Esophagus squamous epithelium (tissue), 5 donors: ENCODE measurements at regions not wholly inside any gene's neighbourhood (a gene's known extent, or its start where the extent isn't known, plus 50 kb on each side); places are given as distances from the start of the nearest gene placed in this dataset.

Source experiments
- DNase-seq: peaks from one replicate; lab custom pipeline; 2025; lab: John Stamatoyannopoulos, UW
- H3K27ac ChIP-seq, 4 donors: fragments of 200-600 bp; sonication (generic); one replicate each; pipeline ENCODE4 v1.5.1; 2016 to 2019; ENCODE audit warnings: mild to moderate bottlenecking in 1 of 4
- H3K27me3 ChIP-seq, 4 donors: fragments of 200-600 bp; sonication (generic); 1 replicate in 3 of 4; 2 replicates in 1 of 4; pipeline versions ENCODE4 v1.5.1 to v1.6.0; 2017 to 2021; ENCODE audit warnings: antibody characterized with exemption in 1 of 4
- H3K36me3 ChIP-seq, 3 donors: fragments of 200-600 bp; sonication (generic); one replicate each; pipeline ENCODE4 v1.5.1; 2016 to 2019
- H3K4me1 ChIP-seq, 3 donors: fragments of 200-600 bp; sonication (generic); one replicate each; pipeline ENCODE4 v1.5.1; 2017 to 2019
- H3K4me3 ChIP-seq, 4 donors: fragments of 200-600 bp; sonication (generic); 1 replicate in 3 of 4; 2 replicates in 1 of 4; pipeline ENCODE4 v1.5.1; 2016 to 2019; ENCODE audit warnings: mild to moderate bottlenecking in 2 of 4, moderate library complexity in 1 of 4
- H3K9me3 ChIP-seq, 3 donors: fragments of 200-600 bp; sonication (generic); one replicate each; pipeline ENCODE4 v1.5.1; 2016 to 2019
- POLR2A ChIP-seq, 4 donors: fragments of 450-650 bp; IDR thresholded peaks; one replicate each; pipeline ENCODE4 v1.6.1; 2017; ENCODE audit warnings: antibody characterized with exemption in 4 of 4, mild to moderate bottlenecking in 4 of 4, moderate library complexity in 3 of 4
- WGBS, 2 donors: methylation state at CpG; one replicate each; pipeline ENCODE4 v1.1.5; 2018; 5-methylcytosine and 5-hydroxymethylcytosine counted together
- intact Hi-C: fragments of 100-400 bp; cut with DNase I; formaldehyde crosslinking; loops from one replicate; pipeline ENCODE4 v1.15.0; 2022
- TF ChIP-seq, protein P1 (sequence below), 6 experiments: fragments of 450-650 bp in 4 of 6; fragments of 200-600 bp in 2 of 6; sonication (generic) in 2 of 6; IDR thresholded peaks; one replicate each; pipeline ENCODE4 v1.5.1; 2016 to 2019; ENCODE audit warnings: antibody characterized with exemption in 6 of 6, mild to moderate bottlenecking in 4 of 6, moderate library complexity in 4 of 6
- donor health status: DM: yes; HTN: yes; CAD: no.

DNA sequence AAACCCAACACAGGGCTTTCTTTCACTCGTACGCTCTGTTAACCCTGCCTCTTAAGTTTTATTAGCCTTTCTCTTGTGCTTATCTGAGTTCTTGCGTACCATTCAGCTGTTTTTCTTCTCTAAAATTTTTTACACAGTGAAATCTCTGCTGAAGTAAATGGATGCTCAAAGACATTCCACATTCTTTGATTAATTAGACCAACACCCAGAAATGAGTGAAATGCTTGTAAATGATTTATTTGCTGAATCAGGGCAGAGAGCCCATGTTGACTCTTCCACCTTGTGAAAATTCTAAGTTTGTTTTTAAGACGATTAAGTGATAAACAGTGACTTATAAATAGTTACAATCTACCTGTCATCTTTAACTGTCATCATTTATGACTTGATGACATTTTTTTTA is 156.7 kb downstream of the ACTL8 start:
- WGBS, 2 donors: 44% methylated on average over 4 of the region's 4 CpGs
- no peaks in the 10 kb centered on the region for H3K36me3 ChIP-seq
- H3K27ac ChIP-seq: no peak overlapping the region
- H3K27me3 ChIP-seq: peaks cover 0 to 89% (median 0%) of the 10 kb centered on the region in 4 donors
- TF ChIP-seq POLR2A (IDR thresholded peaks at IDR 0.05): no peak
- TF ChIP-seq, protein P1, sequence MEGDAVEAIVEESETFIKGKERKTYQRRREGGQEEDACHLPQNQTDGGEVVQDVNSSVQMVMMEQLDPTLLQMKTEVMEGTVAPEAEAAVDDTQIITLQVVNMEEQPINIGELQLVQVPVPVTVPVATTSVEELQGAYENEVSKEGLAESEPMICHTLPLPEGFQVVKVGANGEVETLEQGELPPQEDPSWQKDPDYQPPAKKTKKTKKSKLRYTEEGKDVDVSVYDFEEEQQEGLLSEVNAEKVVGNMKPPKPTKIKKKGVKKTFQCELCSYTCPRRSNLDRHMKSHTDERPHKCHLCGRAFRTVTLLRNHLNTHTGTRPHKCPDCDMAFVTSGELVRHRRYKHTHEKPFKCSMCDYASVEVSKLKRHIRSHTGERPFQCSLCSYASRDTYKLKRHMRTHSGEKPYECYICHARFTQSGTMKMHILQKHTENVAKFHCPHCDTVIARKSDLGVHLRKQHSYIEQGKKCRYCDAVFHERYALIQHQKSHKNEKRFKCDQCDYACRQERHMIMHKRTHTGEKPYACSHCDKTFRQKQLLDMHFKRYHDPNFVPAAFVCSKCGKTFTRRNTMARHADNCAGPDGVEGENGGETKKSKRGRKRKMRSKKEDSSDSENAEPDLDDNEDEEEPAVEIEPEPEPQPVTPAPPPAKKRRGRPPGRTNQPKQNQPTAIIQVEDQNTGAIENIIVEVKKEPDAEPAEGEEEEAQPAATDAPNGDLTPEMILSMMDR (IDR thresholded peaks at IDR 0.05): no peak
- no peak for DNase-seq
- H3K4me1 ChIP-seq: no peaks in the 10 kb centered on the region
- no peak overlapping the region for H3K4me3 ChIP-seq
- H3K9me3 ChIP-seq: no peaks in the 10 kb centered on the region
- intact Hi-C loops: no loop called here

DNA sequence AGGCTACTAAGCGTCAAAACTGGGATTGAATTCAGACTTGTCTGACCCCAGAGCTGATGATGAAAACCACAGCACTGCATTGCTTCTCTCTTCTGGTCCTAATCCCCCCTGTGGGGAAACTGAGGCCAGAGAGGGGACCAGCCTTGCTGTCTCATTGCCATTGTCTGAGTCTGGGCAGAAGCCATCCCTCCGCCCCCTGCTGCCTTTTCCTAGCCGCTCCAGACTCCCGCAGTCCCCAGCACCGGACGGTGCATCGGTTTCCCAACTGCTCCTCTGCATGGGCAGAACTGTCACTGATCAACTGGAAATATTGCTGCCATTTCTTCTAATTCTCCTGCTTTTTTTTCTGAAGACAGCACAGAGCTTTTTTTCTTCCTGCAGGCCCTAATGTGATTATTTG is 157.4 kb downstream of the ACTL8 start:
- no peaks in the 10 kb centered on the region for H3K4me1 ChIP-seq
- DNase-seq: no peak
- WGBS, 2 donors: 55 to 67% methylated on average over 6 to 7 of the region's 7 CpGs
- no peaks in the 10 kb centered on the region for H3K9me3 ChIP-seq
- no peak overlapping the region for H3K4me3 ChIP-seq
- peaks cover 0 to 89% (median 0%) of the 10 kb centered on the region in 4 donors for H3K27me3 ChIP-seq
- no peak for TF ChIP-seq POLR2A (IDR thresholded peaks at IDR 0.05)
- TF ChIP-seq, protein P1 (IDR thresholded peaks at IDR 0.05): no peak
- intact Hi-C loops: no loop called here
- H3K27ac ChIP-seq: no peak overlapping the region
- no peaks in the 10 kb centered on the region for H3K36me3 ChIP-seq

GRCh38 chr1:17913326-17914115 is 158.4 kb downstream of the ACTL8 start:
- H3K27me3 ChIP-seq: peaks cover 0 to 93% (median 0%) of the 10 kb centered on the region in 4 donors
- DNase-seq: no peak
- no peak overlapping the region for H3K4me3 ChIP-seq
- no peak overlapping the region for H3K27ac ChIP-seq
- TF ChIP-seq, protein P1 (IDR thresholded peaks at IDR 0.05): no peak
- no peak for TF ChIP-seq POLR2A (IDR thresholded peaks at IDR 0.05)
- intact Hi-C loops: no loop called here
- no peaks in the 10 kb centered on the region for H3K4me1 ChIP-seq
- no peaks in the 10 kb centered on the region for H3K9me3 ChIP-seq
- 66 to 75% methylated on average over 5 to 12 of the region's 14 CpGs for WGBS, 2 donors
- H3K36me3 ChIP-seq: no peaks in the 10 kb centered on the region

GRCh38 chr1:17914131-17914530 is 159.0 kb downstream of the ACTL8 start:
- Histone ChIP-seq H3K9me3 (no peaks in the 10 kb centered on the region), H3K36me3 (no peaks in the 10 kb centered on the region), H3K4me3 (no peak overlapping the region), H3K27me3 (peaks cover 0 to 93% (median 0%) of the 10 kb centered on the region in 4 donors), H3K4me1 (no peaks in the 10 kb centered on the region), H3K27ac (no peak overlapping the region)
- no peak for DNase-seq
- intact Hi-C loops: no loop called here
- TF ChIP-seq, protein P1 (IDR thresholded peaks at IDR 0.05): no peak
- TF ChIP-seq POLR2A (IDR thresholded peaks at IDR 0.05): no peak
- 41 to 57% methylated on average over 6 to 7 of the region's 7 CpGs for WGBS, 2 donors

GRCh38 chr1:17914987-17915386 is 159.9 kb downstream of the ACTL8 start:
- WGBS, 2 donors: 59 to 72% methylated on average over 7 to 9 of the region's 9 CpGs
- Histone ChIP-seq H3K27ac (no peak overlapping the region), H3K27me3 (peaks cover 0 to 93% (median 0%) of the 10 kb centered on the region in 4 donors), H3K9me3 (no peaks in the 10 kb centered on the region), H3K4me1 (no peaks in the 10 kb centered on the region), H3K4me3 (no peak overlapping the region), H3K36me3 (no peaks in the 10 kb centered on the region)
- intact Hi-C loops: no loop called here
- no peak for DNase-seq
- no peak for TF ChIP-seq POLR2A (IDR thresholded peaks at IDR 0.05)
- TF ChIP-seq, protein P1 (IDR thresholded peaks at IDR 0.05): no peak
